ENCODE measurements at regions not wholly inside any gene's neighbourhood (a gene's known extent, or its start where the extent isn't known, plus 50 kb on each side); places are given as distances from the start of the nearest gene placed in this dataset.
A peak's percentile ranks its signal among the peaks of the same experiment; 100 is the strongest.

DNA sequence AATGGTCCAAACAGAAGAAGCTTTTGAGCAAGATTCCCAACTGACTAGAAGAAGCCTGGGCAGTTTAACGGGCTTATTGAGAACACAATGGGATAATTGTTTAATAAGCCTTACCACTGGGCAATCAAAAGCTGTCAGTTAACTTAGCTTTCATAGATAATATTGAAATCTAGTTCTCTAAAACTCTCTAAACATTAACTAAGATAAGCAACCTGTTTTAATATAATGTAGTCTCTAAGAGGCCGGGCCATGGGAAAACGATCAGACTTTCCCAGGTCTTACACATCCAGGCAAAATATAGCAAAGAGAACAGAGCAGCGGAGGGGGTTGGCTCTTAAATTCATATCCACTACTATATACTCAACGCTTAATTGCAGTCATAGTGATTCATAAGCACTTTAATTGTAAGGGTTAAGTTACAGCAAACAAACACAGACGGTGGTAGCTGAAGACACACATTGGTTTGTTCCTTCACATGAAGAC lies 128.0 kb upstream of the FAM83B start:
- DNase-seq = peak; percentile 18

- peak; percentile 68 for DNase-seq
Observed at GRCh38 chr6:54719131-54719530, 127.4 kb upstream of the FAM83B start.

DNA sequence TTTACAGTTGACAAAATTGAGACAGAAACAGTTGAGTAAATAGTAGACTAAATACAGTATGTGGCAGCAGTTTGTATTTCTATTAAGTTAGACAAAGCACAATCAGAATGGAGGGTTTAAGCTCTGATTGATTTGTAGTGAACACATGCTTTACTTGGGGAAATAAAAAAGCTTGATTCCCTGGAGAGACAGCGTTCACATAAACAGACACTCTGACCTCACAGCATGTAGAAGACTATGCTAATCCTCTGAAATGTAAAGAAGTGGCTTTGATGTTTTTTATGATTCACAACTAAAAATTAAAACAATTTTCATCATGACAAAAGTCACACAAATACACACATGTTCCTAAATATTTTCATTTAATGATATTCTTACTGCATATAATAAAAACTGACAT lies 126.9 kb upstream of the FAM83B start:
- no peak for DNase-seq

- DNase-seq = no peak
Observed at GRCh38 chr6:54722328-54722727, 124.2 kb upstream of the FAM83B start.

- DNase-seq = no peak
Observed at GRCh38 chr6:54729716-54730115, 116.9 kb upstream of the FAM83B start.

DNA sequence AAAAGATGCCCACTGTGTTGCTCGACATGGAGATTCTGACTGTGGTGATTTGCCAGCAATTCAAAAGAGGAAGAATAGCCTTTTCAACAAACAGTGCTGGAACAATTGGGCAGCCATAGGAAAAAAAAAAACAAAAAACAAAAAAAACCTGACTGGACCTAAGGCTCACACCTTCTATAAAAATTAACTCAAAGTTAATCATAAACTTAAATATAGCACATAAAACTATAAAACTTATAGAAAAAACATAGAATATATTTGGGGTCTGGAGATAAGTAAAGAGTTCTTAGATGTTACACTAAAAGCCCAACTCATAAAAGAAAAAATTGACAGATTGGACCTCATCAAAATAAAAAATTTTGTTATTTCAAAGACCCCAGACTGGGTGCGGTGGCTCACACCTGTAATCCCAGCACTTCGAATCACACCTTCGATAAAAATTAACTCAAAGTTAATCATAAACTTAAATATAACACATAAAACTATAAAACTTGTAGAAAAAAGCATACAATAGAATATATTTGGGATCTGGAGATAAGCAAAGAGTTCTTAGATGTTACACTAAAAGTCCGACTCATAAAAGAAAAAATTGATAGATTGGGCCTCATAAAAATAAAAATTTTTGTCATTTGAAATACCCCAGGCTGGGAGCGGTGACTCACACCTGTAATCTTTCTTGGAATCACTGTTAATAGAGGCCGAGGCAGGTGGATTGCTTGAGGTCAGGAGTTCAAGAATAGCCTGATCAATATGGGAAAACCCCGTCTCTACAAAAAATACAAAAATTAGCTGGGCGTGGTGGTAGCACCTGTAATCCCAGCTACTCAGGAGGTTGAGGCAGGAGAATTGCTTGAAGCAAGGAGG lies 115.6 kb upstream of the FAM83B start:
- no peak for DNase-seq

DNA sequence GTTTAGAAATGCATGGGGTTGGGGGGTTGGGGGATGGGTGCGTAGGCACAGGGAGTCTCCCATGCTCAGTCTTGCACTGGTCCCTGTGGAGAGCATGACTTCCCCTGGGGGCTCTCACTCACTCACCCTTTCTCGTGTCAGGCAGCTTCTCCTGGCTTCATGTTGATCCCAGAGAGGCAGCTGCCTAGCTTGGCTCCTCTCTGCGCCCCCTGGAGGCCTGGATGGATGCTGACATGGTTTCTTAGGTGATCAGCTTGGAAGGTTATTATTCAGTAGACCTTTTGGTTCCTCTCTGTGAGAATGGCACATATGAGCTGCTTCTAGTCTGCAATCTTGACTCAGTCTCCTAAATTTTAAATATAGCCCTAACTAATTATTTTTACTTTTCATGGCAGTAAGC lies 109.3 kb upstream of the FAM83B start:
- no peak for DNase-seq

DNA sequence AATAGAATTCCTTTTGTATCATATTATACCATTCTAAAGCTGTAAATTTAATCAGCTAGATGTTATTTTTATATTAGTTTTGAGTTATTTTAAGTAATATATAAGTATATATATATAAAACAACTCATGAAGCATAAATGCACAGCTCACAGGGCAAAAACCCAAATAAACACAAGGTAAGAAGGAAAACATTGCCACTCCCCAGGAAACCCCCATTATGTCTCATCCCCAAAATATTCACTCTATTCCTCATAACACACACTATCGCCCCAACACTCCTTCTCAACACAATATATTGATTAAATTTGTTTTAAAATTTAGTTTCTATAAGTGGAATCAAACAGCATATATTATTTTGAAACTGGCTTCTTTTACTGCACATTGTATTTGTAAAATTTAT lies 98.6 kb upstream of the FAM83B start:
- no peak for DNase-seq

- no peak for DNase-seq
Observed at GRCh38 chr6:54754406-54754805, 92.2 kb upstream of the FAM83B start.

GRCh38 chr6:54758340-54758739 lies 88.2 kb upstream of the FAM83B start:
- no peak for DNase-seq

DNA sequence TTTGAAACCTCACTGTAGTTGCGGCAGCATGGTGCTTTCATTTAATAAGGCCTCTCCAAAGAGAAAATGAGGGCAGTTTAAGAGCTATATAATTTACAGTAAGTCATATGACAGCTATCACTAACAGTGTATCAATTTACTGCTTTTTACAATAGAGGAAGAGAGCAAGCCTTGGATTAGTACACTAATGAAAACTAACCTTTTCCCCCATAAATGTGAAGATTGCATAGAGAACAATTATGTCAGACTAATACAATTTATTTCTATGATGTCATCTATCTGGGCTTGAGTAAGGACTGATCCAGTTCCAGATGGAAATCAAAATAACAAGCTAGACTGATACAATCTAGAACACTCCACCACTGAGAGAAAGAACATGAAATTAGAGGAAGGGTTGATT lies 78.1 kb upstream of the FAM83B start:
- DNase-seq = no peak

GRCh38 chr6:54770328-54770727 lies 76.2 kb upstream of the FAM83B start:
- DNase-seq = no peak

- DNase-seq = no peak
Observed at GRCh38 chr6:54771968-54772367, 74.6 kb upstream of the FAM83B start.

DNA sequence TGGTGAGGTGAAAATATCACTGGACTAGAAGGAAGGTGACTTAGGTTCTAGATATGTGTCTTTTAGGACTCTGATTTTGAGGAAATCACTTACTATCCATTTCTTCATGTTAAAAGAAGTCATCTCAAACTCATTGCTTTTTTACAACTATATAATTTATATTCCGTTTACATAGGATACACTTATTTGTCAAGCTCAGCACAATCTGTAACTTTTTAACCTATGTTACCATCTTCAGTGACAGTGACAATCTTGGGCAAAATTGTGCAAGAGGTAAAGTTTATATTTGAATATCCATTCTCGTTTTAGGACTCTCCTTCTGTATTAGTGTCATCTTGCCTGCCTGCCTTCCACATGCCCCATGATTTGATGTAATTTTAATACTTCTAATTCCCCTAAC lies 74.0 kb upstream of the FAM83B start:
- DNase-seq = no peak

- no peak for DNase-seq
Observed at GRCh38 chr6:54775576-54775975, 71.0 kb upstream of the FAM83B start.

DNA sequence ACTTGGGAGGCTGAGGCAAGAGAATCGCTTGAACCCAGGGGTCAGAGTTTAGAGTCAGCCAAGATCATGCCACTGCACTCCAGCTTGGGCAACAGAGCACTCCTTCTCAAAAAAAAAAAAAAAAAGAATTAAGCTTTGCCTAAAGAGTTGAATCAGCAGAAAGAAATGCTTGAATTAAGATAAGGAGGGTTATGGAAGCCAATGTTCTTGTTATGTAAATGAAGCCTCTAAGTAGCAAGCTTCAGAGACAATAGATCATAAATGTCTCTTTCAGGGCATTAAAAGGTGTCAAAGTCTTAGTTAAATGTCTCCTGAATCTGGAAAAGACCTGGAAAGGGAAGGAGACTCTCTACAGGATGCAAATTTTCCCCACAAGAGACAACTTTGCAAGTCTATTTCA lies 69.7 kb upstream of the FAM83B start:
- DNase-seq = no peak

GRCh38 chr6:54778731-54779130 lies 67.8 kb upstream of the FAM83B start:
- no peak for DNase-seq

GRCh38 chr6:54784011-54784410 lies 62.6 kb upstream of the FAM83B start:
- DNase-seq = no peak

DNA sequence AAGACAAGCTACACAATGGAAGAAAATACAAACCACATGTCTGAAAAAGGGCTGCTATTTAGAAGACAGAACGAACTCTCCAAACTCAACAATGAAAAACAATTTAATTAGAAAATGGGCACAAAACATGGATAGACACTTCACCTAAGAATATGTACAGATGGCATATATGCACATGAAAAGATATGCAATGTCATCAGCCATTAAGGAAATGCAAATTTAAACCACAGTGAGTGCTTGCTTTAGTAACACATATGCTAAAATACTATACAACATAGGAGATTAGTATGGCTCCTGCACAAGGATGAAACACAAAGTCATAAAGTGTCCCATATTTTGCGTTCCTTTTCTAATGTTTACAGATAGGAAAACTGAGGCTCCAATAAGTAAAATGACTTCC lies 60.4 kb upstream of the FAM83B start:
- DNase-seq = no peak

GRCh38 chr6:54787825-54788224 lies 58.7 kb upstream of the FAM83B start:
- no peak for DNase-seq

Measured in tongue (tissue), 1 donor.